SK-N-MC (cell line): ENCODE measurements at regions not wholly inside any gene's neighbourhood (a gene's known extent, or its start where the extent isn't known, plus 50 kb on each side); places are given as distances from the start of the nearest gene placed in this dataset.

Source experiments
- EZH2 ChIP-seq: fragments of 200-600 bp; sonication (generic); IDR thresholded peaks from one replicate; pipeline ENCODE4 v1.6.1; 2017; ENCODE audit warnings: antibody characterized with exemption
- POLR2AphosphoS5 ChIP-seq: IDR thresholded peaks from 2 replicates; pipeline ENCODE4 v1.6.1; 2012; ENCODE audit warnings: mild to moderate bottlenecking, low read depth, low read length, borderline replicate concordance

GRCh38 chr9:84593352-84593751 is 76.2 kb upstream of the NTRK2 start:
- TF ChIP-seq POLR2AphosphoS5: no peak
- no peak for TF ChIP-seq EZH2
